GM12878 (cell line): ENCODE measurements at regions not wholly inside any gene's neighbourhood (a gene's known extent, or its start where the extent isn't known, plus 50 kb on each side); places are given as distances from the start of the nearest gene placed in this dataset.

Experiments used
- ATF7 ChIP-seq: fragments of 450-650 bp; IDR thresholded peaks from 2 replicates; pipeline ENCODE4 v1.6.1; 2016; ENCODE audit warnings: low read depth, mild to moderate bottlenecking
- BACH1 ChIP-seq: fragments of 450-650 bp; IDR thresholded peaks from 2 replicates; pipeline ENCODE4 v1.6.1; 2017; ENCODE audit warnings: mild to moderate bottlenecking, borderline replicate concordance
- BCLAF1 ChIP-seq: fragments of 450-650 bp; IDR thresholded peaks from 2 replicates; pipeline ENCODE4 v1.6.1; 2017; ENCODE audit warnings: antibody characterized with exemption, mild to moderate bottlenecking, moderate library complexity
- BHLHE40 ChIP-seq, 2 experiments: fragments of 450-650 bp in 1 of 2; IDR thresholded peaks; 2 replicates each; pipeline ENCODE4 v1.6.1; 2011 to 2017; ENCODE audit warnings: low read depth in 2 of 2, borderline replicate concordance in 1 of 2, improper control_type of control experiment in 1 of 2, low read length in 1 of 2, mild to moderate bottlenecking in 1 of 2
- CHD2 ChIP-seq: IDR thresholded peaks from 2 replicates; pipeline ENCODE4 v1.6.1; 2011; ENCODE audit warnings: low read depth, low read length, improper control_type of control experiment, borderline replicate concordance
- CREB1 ChIP-seq: IDR thresholded peaks from 2 replicates; pipeline ENCODE4 v1.6.1; 2012; ENCODE audit warnings: low read depth, mild to moderate bottlenecking, inconsistent platforms
- CREM ChIP-seq: IDR thresholded peaks from 2 replicates; pipeline ENCODE4 v1.6.1; 2014; ENCODE audit warnings: antibody characterized with exemption, low read depth
- DPF2 ChIP-seq: fragments of 450-650 bp; IDR thresholded peaks from 2 replicates; pipeline ENCODE4 v1.6.1; 2017; ENCODE audit warnings: mild to moderate bottlenecking
- ETV6 ChIP-seq, 2 experiments: fragments of 450-650 bp in 1 of 2; IDR thresholded peaks in 1 of 2; conservative IDR thresholded peaks in 1 of 2; 2 replicates each; pipeline ENCODE4 v1.6.1; 2014; ENCODE audit warnings: antibody characterized with exemption in 1 of 2, borderline replicate concordance in 1 of 2, low read depth in 1 of 2, mild to moderate bottlenecking in 1 of 2, moderate library complexity in 1 of 2
- EZH2 ChIP-seq: IDR thresholded peaks from 2 replicates; pipeline ENCODE4 v1.6.1; 2012; ENCODE audit warnings: low read depth, mild to moderate bottlenecking, control low read depth, inconsistent platforms, low read length, borderline replicate concordance; ENCODE audit not compliant: control insufficient read depth
- GABPA ChIP-seq: IDR thresholded peaks from 2 replicates; pipeline ENCODE4 v1.6.1; 2014; ENCODE audit warnings: antibody characterized with exemption, low read depth, mild to moderate bottlenecking, inconsistent platforms
- IKZF2 ChIP-seq, 2 experiments: fragments of 450-650 bp; IDR thresholded peaks; 2 replicates each; pipeline ENCODE4 v1.6.1; 2017; ENCODE audit warnings: mild to moderate bottlenecking in 2 of 2, moderate library complexity in 2 of 2
- KAT2A ChIP-seq: conservative IDR thresholded peaks from 2 replicates; pipeline ENCODE4 v1.6.1; 2011; ENCODE audit warnings: low read depth, low read length; ENCODE audit not compliant: control insufficient read depth
- MEF2B ChIP-seq: fragments of 450-650 bp; IDR thresholded peaks from 2 replicates; pipeline ENCODE4 v1.6.1; 2018; ENCODE audit warnings: mild to moderate bottlenecking, moderate library complexity; ENCODE audit not compliant: partially characterized antibody, poor library complexity, severe bottlenecking
- MTA2 ChIP-seq: fragments of 450-650 bp; IDR thresholded peaks from 2 replicates; pipeline ENCODE4 v1.6.1; 2016; ENCODE audit warnings: low read depth, mild to moderate bottlenecking, moderate library complexity
- MYB ChIP-seq: fragments of 150-350 bp; IDR thresholded peaks from 2 replicates; pipeline ENCODE4 v1.6.1; 2014; ENCODE audit warnings: mild to moderate bottlenecking, low read depth, low read length, borderline replicate concordance
- POLR2AphosphoS5 ChIP-seq: IDR thresholded peaks from 2 replicates; pipeline ENCODE4 v1.6.1; 2011; ENCODE audit warnings: mild to moderate bottlenecking, low read length, inconsistent platforms
- RELB ChIP-seq: fragments of 450-650 bp; IDR thresholded peaks from 2 replicates; pipeline ENCODE4 v1.6.1; 2017; ENCODE audit warnings: low read depth, mild to moderate bottlenecking, moderate library complexity
- RUNX3 ChIP-seq: IDR thresholded peaks from 2 replicates; pipeline ENCODE4 v1.6.1; 2012; ENCODE audit warnings: low read length, inconsistent platforms
- SMARCA5 ChIP-seq: fragments of 450-650 bp; IDR thresholded peaks from 2 replicates; pipeline ENCODE4 v1.6.1; 2017; ENCODE audit warnings: mild to moderate bottlenecking
- SPI1 ChIP-seq: IDR thresholded peaks from 2 replicates; pipeline ENCODE4 v1.6.1; 2011; ENCODE audit warnings: low read depth, mild to moderate bottlenecking, low read length, moderate library complexity, borderline replicate concordance; ENCODE audit not compliant: insufficient read depth
- SREBF1 ChIP-seq: IDR thresholded peaks from 2 replicates; pipeline ENCODE4 v1.6.1; 2012; ENCODE audit warnings: mild to moderate bottlenecking, low read length
- ZNF24 ChIP-seq: fragments of 450-650 bp; IDR thresholded peaks from 2 replicates; pipeline ENCODE4 v1.6.1; 2017; ENCODE audit warnings: antibody characterized with exemption, mild to moderate bottlenecking
- ZNF384 ChIP-seq: IDR thresholded peaks from 2 replicates; pipeline ENCODE4 v1.6.1; 2012; ENCODE audit warnings: low read depth, mild to moderate bottlenecking, low read length, improper control_type of control experiment, borderline replicate concordance

GRCh38 chrX:7987160-7988012, 60.2 kb upstream of the PNPLA4 start (continued):
- TF ChIP-seq RELB (peak; percentile 69), ZNF24 (peak; percentile 77), ETV6 (conservative IDR thresholded peaks at IDR 0.05 in 1 of 2, IDR thresholded peaks at IDR 0.05 in 1 of 2; ENCODE audit: borderline replicate concordance in 1 of 2, low read depth in 1 of 2) (0 out of 4 replicates have a peak, but pooled peaks of 1 of the 2 experiments have one; percentile 16), MTA2 (peak; percentile 93), MEF2B (peak; percentile 63), BCLAF1 (no peak), RUNX3 (0 out of 2 replicates have a peak, but pooled peaks have one; percentile 5), KAT2A (no peak), SREBF1 (no peak), POLR2AphosphoS5 (no peak), GABPA (no peak), CREB1 (no peak), BACH1 (peak; percentile 43; the same call in 1 of the 2 replicates), EZH2 (no peak), MYB (0 out of 2 replicates have a peak, but pooled peaks have one; percentile 15), ZNF384 (peak; percentile 21; the same call in 1 of the 2 replicates), ATF7 (peak; percentile 89), SMARCA5 (no peak), SPI1 (peak; percentile 88), DPF2 (peak; percentile 84), BHLHE40 (IDR thresholded peaks at IDR 0.05; ENCODE audit: borderline replicate concordance in 1 of 2, low read depth in 2 of 2, low read length in 1 of 2) (peak in 1 of 2 experiments; percentile 32; a peak in 1 of 4 replicates), CREM (0 out of 2 replicates have a peak, but pooled peaks have one; percentile 30), IKZF2 (IDR thresholded peaks at IDR 0.05) (peak; percentile 57 to 59; a peak in 2 of 4 replicates), CHD2 (peak; percentile 42; the same call in 1 of the 2 replicates)
